GM12892 (cell line): ENCODE measurements at regions not wholly inside any gene's neighbourhood (a gene's known extent, or its start where the extent isn't known, plus 50 kb on each side); places are given as distances from the start of the nearest gene placed in this dataset.
"Not testable (repeated sequence)": the region's sequence is repeated elsewhere in the genome, so short reads cannot be mapped to it uniquely, and the experiment has no call there.

ENCODE experiments used
- DNase-seq: peaks from one replicate; pipeline ENCODE4 v3.0.0; 2011; ENCODE audit not compliant: insufficient read length
- FAIRE-seq: peaks from 2 replicates; lab custom pipeline; 2011; peaks lifted over from hg19 to GRCh38; lab: Jason Lieb, UNC
- POLR2A ChIP-seq: IDR thresholded peaks from 2 replicates; pipeline ENCODE4 v1.6.1; 2011; ENCODE audit warnings: low read depth, low read length, control low read depth
- POLR2AphosphoS5 ChIP-seq: IDR thresholded peaks from 2 replicates; pipeline ENCODE4 v1.6.1; 2011; ENCODE audit warnings: low read depth, low read length, control low read depth
- TAF1 ChIP-seq: IDR thresholded peaks from 2 replicates; pipeline ENCODE4 v1.6.1; 2011; ENCODE audit warnings: low read depth, mild to moderate bottlenecking, control low read depth, low read length, borderline replicate concordance

- no peak for TF ChIP-seq POLR2AphosphoS5
- TF ChIP-seq POLR2A, result no peak
- TF ChIP-seq TAF1, result no peak
- FAIRE-seq (no peak), DNase-seq (no peak)
Observed at GRCh38 chr20:24836661-24837299, 112.3 kb upstream of the CST7 start.

GRCh38 chr20:24837781-24838450, 111.2 kb upstream of the CST7 start:
- no peak for FAIRE-seq
- DNase-seq, result no peak
- TF ChIP-seq POLR2A, result no peak
- no peak for TF ChIP-seq TAF1
- no peak for TF ChIP-seq POLR2AphosphoS5

GRCh38 chr20:24838546-24839535, 110.2 kb upstream of the CST7 start:
- peak; percentile 44 for FAIRE-seq
- no peak for DNase-seq
- TF ChIP-seq TAF1 (no peak), POLR2AphosphoS5 (no peak)

DNA sequence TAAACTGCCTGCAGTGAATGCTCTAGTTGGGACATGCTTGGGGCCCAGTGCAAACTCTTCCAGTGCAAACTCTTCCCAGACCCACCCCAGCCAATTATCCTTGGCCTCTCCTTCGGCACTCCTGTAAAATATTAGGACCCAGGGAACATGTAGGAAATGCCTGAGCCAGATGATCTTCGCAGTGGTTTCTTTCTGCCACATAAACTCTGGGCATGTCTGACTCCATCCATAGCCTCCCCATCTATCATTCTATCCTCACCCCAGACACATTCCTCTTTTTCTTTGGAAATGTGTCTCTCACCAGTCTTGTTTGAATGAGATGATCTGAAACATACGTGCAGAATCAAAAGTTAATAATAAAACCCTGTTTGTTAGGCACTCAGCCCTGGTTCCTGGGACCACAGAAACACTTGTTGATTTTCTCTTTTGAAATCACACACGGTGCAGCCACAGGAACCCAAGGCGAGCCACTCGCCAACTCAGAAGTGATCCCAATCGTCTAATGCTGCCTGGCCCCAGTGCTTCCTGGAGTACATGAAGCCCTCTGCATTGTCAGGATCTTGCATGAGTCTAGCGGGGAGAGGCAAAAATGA, 108.9 kb upstream of the CST7 start:
- DNase-seq (no peak), FAIRE-seq (no peak)
- TF ChIP-seq TAF1, result no peak
- TF ChIP-seq POLR2AphosphoS5, result no peak
- TF ChIP-seq POLR2A, result no peak

DNA sequence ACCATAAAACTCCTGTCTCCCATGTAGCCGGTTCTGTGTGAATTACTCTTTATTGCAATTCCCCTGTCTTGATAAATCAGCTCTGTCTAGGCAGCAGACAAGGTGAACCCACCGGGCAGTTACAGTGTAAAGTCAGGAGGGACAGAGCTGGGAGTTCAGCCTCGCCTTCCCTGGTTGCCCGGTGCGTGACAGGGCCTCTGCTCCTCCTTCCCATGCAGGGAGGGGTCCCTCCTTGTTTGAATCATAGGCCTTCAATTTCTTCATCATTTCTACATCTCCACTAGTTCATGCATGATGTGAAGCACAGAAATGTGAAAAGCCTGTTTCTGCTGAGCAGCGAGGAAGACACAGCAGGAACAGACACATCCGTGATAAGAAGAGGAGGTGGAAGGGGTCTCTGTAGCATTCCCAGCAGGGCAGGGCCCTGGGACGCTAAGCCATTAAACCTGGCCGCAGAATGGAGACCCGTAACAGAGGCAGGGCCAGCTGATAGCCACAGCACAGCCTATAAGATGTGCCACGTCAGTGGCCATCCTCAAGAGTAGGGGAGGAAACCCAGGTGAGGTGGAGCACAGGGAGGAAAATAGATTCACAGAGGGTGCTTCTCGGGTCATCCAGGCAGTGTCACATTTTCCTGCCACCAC, 106.7 kb upstream of the CST7 start:
- no peak for DNase-seq
- FAIRE-seq, result no peak

DNA sequence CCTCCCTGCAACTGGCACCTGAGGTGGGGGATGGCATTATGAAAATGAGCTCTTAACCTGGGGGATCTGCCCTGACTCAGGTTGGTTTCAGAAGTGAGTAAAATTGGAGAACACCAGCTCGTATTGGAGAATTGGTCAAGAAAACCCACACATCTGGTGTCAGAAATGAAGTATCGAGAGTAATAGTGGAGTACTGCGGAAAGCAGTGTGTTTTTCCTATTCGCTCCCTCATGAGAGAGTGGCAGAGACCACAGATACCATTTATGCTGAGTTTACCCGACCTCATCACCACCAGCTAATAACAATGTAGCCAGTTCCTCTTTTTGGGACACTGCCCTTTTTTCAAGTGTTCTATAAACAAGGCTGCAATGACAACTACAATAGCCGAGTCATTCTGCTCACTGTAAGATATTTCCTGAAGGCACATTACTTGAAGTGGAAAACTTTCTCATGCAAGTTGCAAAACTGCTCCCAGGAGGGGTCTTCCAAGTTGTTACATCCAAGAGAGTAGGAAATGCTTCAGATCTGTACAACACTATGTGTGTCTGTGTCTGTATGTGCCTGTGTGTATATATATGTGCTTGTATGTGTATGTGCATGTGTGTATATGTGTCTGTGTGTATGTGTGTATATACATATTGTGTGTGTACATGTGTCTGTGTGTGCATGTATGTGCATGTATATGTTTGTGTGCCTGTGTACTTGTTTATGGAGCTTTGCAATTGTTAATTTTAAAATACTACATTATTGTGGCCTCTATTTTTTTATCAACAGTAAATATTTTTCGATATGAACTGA, 106.0 kb upstream of the CST7 start:
- DNase-seq (no peak), FAIRE-seq (peak; percentile 100)
- TF ChIP-seq POLR2AphosphoS5 (no peak), POLR2A (no peak), TAF1 (no peak)

More for the DNA sequence above, 106.7 kb upstream of the CST7 start:
- TF ChIP-seq POLR2A (no peak), TAF1 (no peak), POLR2AphosphoS5 (no peak)

DNA sequence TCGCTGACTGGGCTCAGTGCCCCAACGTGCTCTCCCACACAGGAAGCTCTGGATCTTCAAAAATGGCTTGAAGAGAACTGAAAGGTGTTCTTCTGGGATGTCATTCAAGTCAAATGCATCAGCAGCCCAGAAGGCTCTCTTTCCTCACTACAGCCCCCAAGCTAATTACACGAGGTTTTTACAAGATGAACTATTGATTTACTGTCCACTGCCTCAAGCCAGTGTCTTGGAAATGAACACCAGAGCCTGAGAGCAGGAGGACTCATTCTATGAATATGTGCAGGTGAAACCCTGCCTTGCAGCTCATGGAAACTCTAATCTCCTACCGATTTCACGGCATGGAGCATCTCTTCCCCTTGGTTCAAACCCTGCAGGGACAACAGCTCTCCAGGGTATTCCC, 98.9 kb upstream of the CST7 start:
- no peak for TF ChIP-seq POLR2A
- no peak for TF ChIP-seq TAF1
- no peak for TF ChIP-seq POLR2AphosphoS5

DNA sequence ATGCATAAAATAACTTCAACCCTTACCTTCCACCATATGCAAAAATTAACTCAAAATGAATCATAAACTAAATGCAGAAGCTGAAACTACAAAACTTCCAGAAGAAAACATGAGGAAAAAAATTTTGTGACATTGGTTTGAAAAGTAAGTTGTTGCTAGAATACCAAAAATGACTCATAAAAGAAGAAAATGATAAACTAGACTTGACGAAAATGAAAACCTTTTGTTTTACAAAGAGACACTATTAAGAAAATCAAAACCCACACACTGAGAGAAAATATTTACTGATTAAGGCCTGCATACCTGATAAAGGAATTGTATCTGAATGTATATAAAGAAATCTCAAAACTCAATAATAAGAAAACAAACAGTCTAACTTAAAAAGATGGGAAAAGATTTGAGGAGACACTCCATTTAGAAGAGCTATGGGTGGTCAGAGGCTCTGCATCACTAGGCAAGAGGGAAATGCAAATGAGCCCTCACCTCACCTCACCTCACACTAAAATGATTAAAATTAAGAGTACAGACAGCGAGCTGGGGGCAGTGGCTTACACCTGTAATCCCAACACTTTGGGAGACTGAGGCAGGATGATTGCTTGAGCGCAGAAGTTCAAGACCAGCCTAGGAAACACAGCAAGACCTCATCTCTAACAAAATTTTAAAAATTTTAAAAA, 97.6 kb upstream of the CST7 start:
- no peak for FAIRE-seq
- TF ChIP-seq POLR2AphosphoS5 (no peak), POLR2A (no peak), TAF1 (no peak)
- DNase-seq, result no peak

More for the DNA sequence above, 98.9 kb upstream of the CST7 start:
- FAIRE-seq, result no peak
- no peak for DNase-seq

DNA sequence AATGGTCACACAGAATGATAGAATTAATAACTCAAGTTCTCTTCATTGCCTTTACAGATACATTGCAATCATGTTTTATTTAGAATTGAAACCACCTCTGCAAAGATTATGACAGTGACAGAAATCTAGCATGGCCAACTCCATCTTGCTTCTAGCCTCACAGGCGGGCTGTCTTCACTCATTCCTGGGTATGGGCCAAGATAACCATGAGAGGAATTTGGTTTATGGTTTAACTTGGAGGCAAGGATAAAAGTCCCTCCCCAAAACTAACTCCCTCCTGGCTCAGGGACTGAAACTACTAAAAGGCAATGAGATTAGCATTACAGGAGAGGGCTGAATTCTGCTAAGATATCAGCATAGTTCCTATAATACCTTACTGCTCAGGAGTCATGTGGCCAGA, 95.2 kb upstream of the CST7 start:
- DNase-seq (no peak), FAIRE-seq (no peak)
- TF ChIP-seq TAF1 (no peak), POLR2AphosphoS5 (no peak), POLR2A (no peak)

DNA sequence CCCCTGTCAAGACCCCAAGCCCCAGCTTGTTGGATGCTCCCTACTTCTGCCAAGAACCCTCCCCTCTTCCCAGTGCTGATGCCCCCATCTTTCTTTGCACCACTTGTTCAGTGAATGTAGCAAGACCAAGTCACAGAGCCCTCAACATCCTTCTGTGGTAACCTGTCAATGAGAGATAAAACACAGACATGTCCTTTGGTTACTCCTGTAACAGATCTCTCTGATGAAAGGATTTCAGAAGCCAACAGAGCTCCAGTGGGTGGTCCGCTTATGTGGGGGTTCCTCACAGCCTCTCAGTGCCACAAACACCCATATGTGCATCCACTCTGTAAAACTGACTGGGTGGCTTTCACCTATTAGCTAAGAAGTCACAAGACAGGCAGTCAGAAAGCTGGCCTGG, 93.2 kb upstream of the CST7 start:
- TF ChIP-seq POLR2AphosphoS5 (no peak), TAF1 (no peak), POLR2A (no peak)
- DNase-seq, result no peak
- no peak for FAIRE-seq

GRCh38 chr20:24858500-24858899, 90.6 kb upstream of the CST7 start:
- DNase-seq, FAIRE-seq: not testable (repeated sequence)
